K562 (cell line): ENCODE measurements at regions not wholly inside any gene's neighbourhood (a gene's known extent, or its start where the extent isn't known, plus 50 kb on each side); places are given as distances from the start of the nearest gene placed in this dataset.

Experiments used
- ATAC-seq: fragments of 200-7000 bp; cut with Tn5 transposase; 3 replicates; pipeline ENCODE4 v1.9.1; 2020; ENCODE audit warnings: moderate library complexity
- BruUV-seq: library from RNA; stranded (reverse); fragments of 400-500 nt; replicated peaks from 2 replicates; lab custom pipeline; 2021; lab: Mats Ljungman, UMichigan
- CTCF ChIA-PET: fragments of 300-600 bp; formaldehyde crosslinking; extraction: SDS; loops from one replicate; lab custom pipeline; 2021; ENCODE audit warnings: low intra/inter-chr PET ratio; lab: Yijun Ruan, JAX
- POLR2A ChIA-PET: fragments of 300-600, 350-650 bp; sonication (Branson Sonifier 250); formaldehyde crosslinking; extraction: SDS; loops from one replicate; lab custom pipeline; 2021; ENCODE audit warnings: antibody characterized with exemption, inconsistent platforms; lab: Yijun Ruan, JAX
- DNase-seq, 4 experiments: peaks; one replicate each; pipeline versions ENCODE4 v3.0.0 to v3.0.0-alpha.2; 2011 to 2018; ENCODE audit warnings: low spot score in 3 of 4, mixed read lengths in 3 of 4; ENCODE audit errors: extremely low read depth in 1 of 4
- FAIRE-seq: peaks from 2 replicates; lab custom pipeline; 2011; peaks lifted over from hg19 to GRCh38; lab: Jason Lieb, UNC
- H2AFZ ChIP-seq: 2 replicates; pipeline ENCODE4 v1.6.0; 2011; ENCODE audit warnings: low read depth, low read length, control low read depth, inconsistent platforms
- H3K27ac ChIP-seq: fragments of 200-600 bp; 3 replicates; pipeline ENCODE4 v1.8.0; 2011; ENCODE audit warnings: low read depth, mild to moderate bottlenecking, control low read depth, inconsistent platforms, low read length, moderate library complexity, mixed read lengths; ENCODE audit errors: extremely low read depth
- H3K27me3 ChIP-seq, 2 experiments: fragments of 300-600 bp in 1 of 2; 2 replicates in 1 of 2; 3 replicates in 1 of 2; pipeline versions ENCODE4 v1.6.0 to v1.8.0; 2011; ENCODE audit warnings: inconsistent platforms in 2 of 2, low read length in 2 of 2, mild to moderate bottlenecking in 1 of 2, mixed read lengths in 1 of 2, moderate library complexity in 1 of 2; ENCODE audit not compliant: control insufficient read depth in 2 of 2, insufficient read depth in 2 of 2
- H3K36me3 ChIP-seq: fragments of 300-600 bp; 3 replicates; pipeline ENCODE4 v1.8.0; 2011; ENCODE audit warnings: mild to moderate bottlenecking, low read length, inconsistent platforms; ENCODE audit not compliant: control insufficient read depth, insufficient read depth
- H3K4me1 ChIP-seq, 2 experiments: fragments of 200-600 bp in 1 of 2; replicated peaks in 1 of 2; 2 replicates in 1 of 2; 3 replicates in 1 of 2; pipeline versions ENCODE4 v1.5.1 to v1.8.0; 2011; ENCODE audit warnings: inconsistent platforms in 2 of 2, low read length in 2 of 2, mild to moderate bottlenecking in 1 of 2, mixed read lengths in 1 of 2, moderate library complexity in 1 of 2; ENCODE audit not compliant: control insufficient read depth in 2 of 2, insufficient read depth in 2 of 2
- H3K4me2 ChIP-seq: 2 replicates; pipeline ENCODE4 v1.6.1; 2011; ENCODE audit warnings: low read length, control low read depth, inconsistent platforms, mixed read lengths; ENCODE audit not compliant: insufficient read depth
- H3K4me3 ChIP-seq: fragments of 200-600 bp; sonication (generic), shearing (Covaris generic); 2 replicates; pipeline ENCODE4 v1.5.1; 2016; ENCODE audit warnings: control low read depth, inconsistent platforms
- H3K79me2 ChIP-seq: fragments of 200-600 bp; 3 replicates; pipeline ENCODE4 v1.8.0; 2011; ENCODE audit warnings: low read length, inconsistent platforms; ENCODE audit not compliant: control insufficient read depth, insufficient read depth
- H3K9ac ChIP-seq, 2 experiments: 2 replicates each; pipeline versions ENCODE4 v1.6.0 to v1.6.1; 2011; ENCODE audit warnings: low read depth in 2 of 2, low read length in 2 of 2, control low read depth in 1 of 2, inconsistent platforms in 1 of 2, mild to moderate bottlenecking in 1 of 2, mixed read lengths in 1 of 2; ENCODE audit not compliant: insufficient read depth in 1 of 2
- H3K9me1 ChIP-seq: one replicate; pipeline ENCODE4 v1.6.0; 2011; ENCODE audit warnings: inconsistent platforms, mild to moderate bottlenecking, low read length, moderate library complexity; ENCODE audit not compliant: control insufficient read depth, insufficient read depth
- H3K9me3 ChIP-seq: replicated peaks from 2 replicates; pipeline ENCODE4 v1.5.1; 2011; ENCODE audit warnings: low read depth, low read length, inconsistent platforms; ENCODE audit not compliant: control insufficient read depth, insufficient read depth
- H4K20me1 ChIP-seq: replicated peaks from 2 replicates; pipeline ENCODE4 v1.6.1; 2011; ENCODE audit warnings: low read length, inconsistent platforms, mixed read lengths; ENCODE audit not compliant: control insufficient read depth, insufficient read depth
- CBFA2T3 ChIP-seq: fragments of 450-650 bp; IDR thresholded peaks from 2 replicates; pipeline ENCODE4 v1.6.1; 2017
- HCFC1 ChIP-seq: IDR thresholded peaks from 2 replicates; pipeline ENCODE4 v1.6.1; 2012; ENCODE audit warnings: low read depth, low read length, improper control_type of control experiment
- HMGN3 ChIP-seq: IDR thresholded peaks from 2 replicates; pipeline ENCODE4 v1.6.1; 2011; ENCODE audit warnings: borderline replicate concordance, low read depth, mild to moderate bottlenecking, mixed read lengths, low read length; ENCODE audit not compliant: insufficient read length; ENCODE audit errors: extremely low read depth
- RBM34 ChIP-seq: fragments of 200-400 bp; formaldehyde crosslinking; IDR thresholded peaks from 2 replicates; pipeline ENCODE4 v1.6.1; 2018; ENCODE audit warnings: low read length, borderline replicate concordance; ENCODE audit not compliant: insufficient read depth
- ZKSCAN8 ChIP-seq: fragments of 200-800 bp; sonication (Bioruptor generic); IDR thresholded peaks from 2 replicates; pipeline ENCODE4 v1.6.1; 2016; ENCODE audit warnings: missing genetic modification characterization, missing compliant biosample characterization
- ZNF24 ChIP-seq: fragments of 450-650 bp; IDR thresholded peaks from 2 replicates; pipeline ENCODE4 v1.6.1; 2016
- ZNF277 ChIP-seq: fragments of 250-450 bp; sonication (Bioruptor Pico); IDR thresholded peaks from 2 replicates; pipeline ENCODE4 v1.8.0; 2022; ENCODE audit warnings: inconsistent platforms, mild to moderate bottlenecking, moderate library complexity, borderline replicate concordance
- WGBS: fragments of 100-300 bp; shearing (Covaris generic); methylation state at CpG from one replicate; pipeline ENCODE4 v1.1.6; 2016; ENCODE audit warnings: low coverage, mixed read lengths; ENCODE audit not compliant: insufficient coverage; ENCODE audit errors: missing lambda C conversion rate; 5-methylcytosine and 5-hydroxymethylcytosine counted together
- in situ Hi-C: fragments of 300-500 bp; cut with MboI; formaldehyde crosslinking; loops from 4 replicates; pipeline ENCODE4 v1.15.0; 2018; ENCODE audit warnings: inconsistent platforms, mixed read lengths
- intact Hi-C: fragments of 100-400 bp; cut with micrococcal nuclease; formaldehyde crosslinking; loops from 2 replicates; pipeline ENCODE4 v1.14.2; 2022

- intact Hi-C loops (no loop called here), in situ Hi-C loops (no loop called here)
- H3K9me1 ChIP-seq = no peaks in the 10 kb centered on the region
- WGBS = 0% methylated on average over 3 of the region's 3 CpGs
- H3K79me2 ChIP-seq = no peaks in the 10 kb centered on the region
- POLR2A ChIA-PET = no interaction called here
- BruUV-seq = no TSS peak
- TF ChIP-seq HCFC1 (no peak), ZNF24 (peak; percentile 63; the same call in 1 of the 2 replicates), RBM34 (no peak), ZNF277 (CRISPR knock-in tag) (no peak), ZKSCAN8 (no peak), HMGN3 (no peak), CBFA2T3 (no peak)
- H3K4me1 ChIP-seq = no peaks in the 10 kb centered on the region
- ATAC-seq = no peak
- no peaks in the 10 kb centered on the region for H3K9me3 ChIP-seq
- no peaks in the 10 kb centered on the region for H3K27me3 ChIP-seq
- no peak overlapping the region for H3K27ac ChIP-seq
- no peak overlapping the region for H3K4me3 ChIP-seq
- H3K9ac ChIP-seq = no peak overlapping the region
- no peaks in the 10 kb centered on the region for H3K36me3 ChIP-seq
- no peak overlapping the region for H2AFZ ChIP-seq
- DNase-seq = no peak
- no peak overlapping the region for H3K4me2 ChIP-seq
- no peaks in the 10 kb centered on the region for H4K20me1 ChIP-seq
- CTCF ChIA-PET = no interaction called here
- no peak for FAIRE-seq
Measured at GRCh38 chr22:27185099-27185709, 527.8 kb downstream of the MIAT start.
